ENCODE measurements at regions not wholly inside any gene's neighbourhood (a gene's known extent, or its start where the extent isn't known, plus 50 kb on each side); places are given as distances from the start of the nearest gene placed in this dataset.

DNA sequence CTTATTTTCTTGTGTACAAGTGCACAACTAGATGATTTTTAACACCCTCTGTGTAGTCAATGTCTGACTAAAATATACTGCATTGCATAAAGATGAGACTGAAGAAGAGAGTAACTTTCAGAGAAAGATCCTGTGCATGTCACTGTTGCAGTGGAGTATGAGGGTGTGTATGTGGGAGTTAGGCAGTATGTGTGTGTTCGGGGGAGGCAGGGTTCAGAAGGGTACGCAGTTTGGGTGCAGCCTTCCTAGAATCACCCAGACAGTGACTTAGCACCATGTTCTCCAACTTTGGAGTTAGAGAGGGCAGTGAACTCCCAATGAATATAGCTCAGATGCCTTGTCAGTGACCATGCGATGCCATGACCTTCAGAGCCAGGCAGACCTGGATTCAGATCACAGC, 84.6 kb downstream of the LRATD1 start:
- TF ChIP-seq, protein P1, sequence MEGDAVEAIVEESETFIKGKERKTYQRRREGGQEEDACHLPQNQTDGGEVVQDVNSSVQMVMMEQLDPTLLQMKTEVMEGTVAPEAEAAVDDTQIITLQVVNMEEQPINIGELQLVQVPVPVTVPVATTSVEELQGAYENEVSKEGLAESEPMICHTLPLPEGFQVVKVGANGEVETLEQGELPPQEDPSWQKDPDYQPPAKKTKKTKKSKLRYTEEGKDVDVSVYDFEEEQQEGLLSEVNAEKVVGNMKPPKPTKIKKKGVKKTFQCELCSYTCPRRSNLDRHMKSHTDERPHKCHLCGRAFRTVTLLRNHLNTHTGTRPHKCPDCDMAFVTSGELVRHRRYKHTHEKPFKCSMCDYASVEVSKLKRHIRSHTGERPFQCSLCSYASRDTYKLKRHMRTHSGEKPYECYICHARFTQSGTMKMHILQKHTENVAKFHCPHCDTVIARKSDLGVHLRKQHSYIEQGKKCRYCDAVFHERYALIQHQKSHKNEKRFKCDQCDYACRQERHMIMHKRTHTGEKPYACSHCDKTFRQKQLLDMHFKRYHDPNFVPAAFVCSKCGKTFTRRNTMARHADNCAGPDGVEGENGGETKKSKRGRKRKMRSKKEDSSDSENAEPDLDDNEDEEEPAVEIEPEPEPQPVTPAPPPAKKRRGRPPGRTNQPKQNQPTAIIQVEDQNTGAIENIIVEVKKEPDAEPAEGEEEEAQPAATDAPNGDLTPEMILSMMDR (IDR thresholded peaks at IDR 0.05): no peak
- no peak for TF ChIP-seq EZH2 (IDR thresholded peaks at IDR 0.05; ENCODE audit: borderline replicate concordance, insufficient read depth, low read depth, low read length, poor library complexity, severe bottlenecking)

Data from B cell (primary cell).